Thoracic aorta (tissue), 2 donors: ENCODE measurements at regions not wholly inside any gene's neighbourhood (a gene's known extent, or its start where the extent isn't known, plus 50 kb on each side); places are given as distances from the start of the nearest gene placed in this dataset.

Source experiments
- ATAC-seq: fragments of 150-250 bp; one replicate; pipeline ENCODE4 v1.8.0; 2017; ENCODE audit warnings: low read depth; ENCODE audit not compliant: insufficient number of reproducible peaks, low FRiP score
- DNase-seq: peaks from one replicate; pipeline ENCODE4 v3.0.0-alpha.2; 2020; ENCODE audit warnings: low spot score
- H3K27ac ChIP-seq, 2 donors: fragments of 200-600 bp; sonication (generic); 1 replicate in 1 of 2; 2 replicates in 1 of 2; pipeline ENCODE4 v1.5.1; 2016; ENCODE audit warnings: mild to moderate bottlenecking in 2 of 2, moderate library complexity in 2 of 2
- H3K27me3 ChIP-seq: fragments of 200-600 bp; sonication (generic); replicated peaks from 2 replicates; pipeline ENCODE4 v1.6.0; 2016; ENCODE audit warnings: mild to moderate bottlenecking; ENCODE audit not compliant: insufficient read depth
- H3K36me3 ChIP-seq: fragments of 200-600 bp; sonication (generic); one replicate; pipeline ENCODE4 v1.5.1; 2016
- H3K4me1 ChIP-seq, 2 donors: fragments of 200-600 bp; sonication (generic); 1 replicate in 1 of 2; 2 replicates in 1 of 2; pipeline versions ENCODE4 v1.5.1 to v1.6.0; 2016; ENCODE audit warnings: low read depth in 2 of 2, mild to moderate bottlenecking in 1 of 2; ENCODE audit not compliant: control insufficient read depth in 1 of 2
- H3K4me3 ChIP-seq: fragments of 200-600 bp; sonication (generic); 2 replicates; pipeline ENCODE4 v1.5.1; 2016; ENCODE audit warnings: mild to moderate bottlenecking
- H3K9me3 ChIP-seq: fragments of 200-600 bp; sonication (generic); 2 replicates; pipeline ENCODE4 v1.5.1; 2016
- TF ChIP-seq, protein P1 (sequence below): fragments of 200-600 bp; sonication (generic); IDR thresholded peaks from one replicate; pipeline ENCODE4 v1.5.1; 2019; ENCODE audit warnings: antibody characterized with exemption

- no peaks in the 10 kb centered on the region for H3K4me1 ChIP-seq
- H3K27me3 ChIP-seq = no peaks in the 10 kb centered on the region
- ATAC-seq (no peak), DNase-seq (no peak)
- H3K36me3 ChIP-seq = no peaks in the 10 kb centered on the region
- no peaks in the 10 kb centered on the region for H3K9me3 ChIP-seq
- TF ChIP-seq, protein P1, sequence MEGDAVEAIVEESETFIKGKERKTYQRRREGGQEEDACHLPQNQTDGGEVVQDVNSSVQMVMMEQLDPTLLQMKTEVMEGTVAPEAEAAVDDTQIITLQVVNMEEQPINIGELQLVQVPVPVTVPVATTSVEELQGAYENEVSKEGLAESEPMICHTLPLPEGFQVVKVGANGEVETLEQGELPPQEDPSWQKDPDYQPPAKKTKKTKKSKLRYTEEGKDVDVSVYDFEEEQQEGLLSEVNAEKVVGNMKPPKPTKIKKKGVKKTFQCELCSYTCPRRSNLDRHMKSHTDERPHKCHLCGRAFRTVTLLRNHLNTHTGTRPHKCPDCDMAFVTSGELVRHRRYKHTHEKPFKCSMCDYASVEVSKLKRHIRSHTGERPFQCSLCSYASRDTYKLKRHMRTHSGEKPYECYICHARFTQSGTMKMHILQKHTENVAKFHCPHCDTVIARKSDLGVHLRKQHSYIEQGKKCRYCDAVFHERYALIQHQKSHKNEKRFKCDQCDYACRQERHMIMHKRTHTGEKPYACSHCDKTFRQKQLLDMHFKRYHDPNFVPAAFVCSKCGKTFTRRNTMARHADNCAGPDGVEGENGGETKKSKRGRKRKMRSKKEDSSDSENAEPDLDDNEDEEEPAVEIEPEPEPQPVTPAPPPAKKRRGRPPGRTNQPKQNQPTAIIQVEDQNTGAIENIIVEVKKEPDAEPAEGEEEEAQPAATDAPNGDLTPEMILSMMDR = no peak
- no peak overlapping the region for H3K27ac ChIP-seq
- no peak overlapping the region for H3K4me3 ChIP-seq
Observed at GRCh38 chr5:6228257-6229250, 149.8 kb downstream of the MED10 start.

DNA sequence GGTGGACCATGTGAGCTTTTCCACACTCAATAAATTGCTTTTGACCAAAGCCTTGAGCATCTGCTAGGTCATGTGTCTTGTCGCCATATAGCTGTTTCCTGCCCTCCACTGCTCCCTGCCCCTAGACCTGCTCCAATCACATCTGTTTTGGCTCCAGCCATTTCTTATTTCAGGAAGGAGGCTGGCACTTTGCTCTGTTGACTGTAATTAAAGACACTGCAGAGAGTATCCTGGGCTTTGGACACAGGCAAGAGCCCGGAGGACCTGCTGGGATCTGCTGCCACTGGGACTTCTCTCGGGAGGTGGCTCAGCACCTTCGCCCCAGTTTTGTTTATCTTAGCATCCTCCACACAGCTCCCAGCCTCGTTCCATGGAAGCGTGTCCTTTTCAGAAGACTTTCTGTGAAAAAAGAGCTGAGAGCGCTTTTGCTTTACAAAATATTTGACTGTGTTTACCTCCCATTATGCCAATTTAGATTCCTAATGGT, 153.2 kb downstream of the MED10 start:
- no peak overlapping the region for H3K27ac ChIP-seq
- H3K4me3 ChIP-seq = no peak overlapping the region
- TF ChIP-seq, protein P1 = no peak
- no peaks in the 10 kb centered on the region for H3K36me3 ChIP-seq
- H3K4me1 ChIP-seq = no peaks in the 10 kb centered on the region
- no peaks in the 10 kb centered on the region for H3K27me3 ChIP-seq
- H3K9me3 ChIP-seq = no peaks in the 10 kb centered on the region
- ATAC-seq (no peak), DNase-seq (no peak)

GRCh38 chr5:6224406-6224805, 153.9 kb downstream of the MED10 start:
- TF ChIP-seq, protein P1 = no peak
- no peak for ATAC-seq
- no peak for DNase-seq
- Histone ChIP-seq H3K36me3 (no peaks in the 10 kb centered on the region), H3K9me3 (no peaks in the 10 kb centered on the region), H3K27me3 (no peaks in the 10 kb centered on the region), H3K4me1 (no peaks in the 10 kb centered on the region), H3K4me3 (no peak overlapping the region), H3K27ac (no peak overlapping the region)

DNA sequence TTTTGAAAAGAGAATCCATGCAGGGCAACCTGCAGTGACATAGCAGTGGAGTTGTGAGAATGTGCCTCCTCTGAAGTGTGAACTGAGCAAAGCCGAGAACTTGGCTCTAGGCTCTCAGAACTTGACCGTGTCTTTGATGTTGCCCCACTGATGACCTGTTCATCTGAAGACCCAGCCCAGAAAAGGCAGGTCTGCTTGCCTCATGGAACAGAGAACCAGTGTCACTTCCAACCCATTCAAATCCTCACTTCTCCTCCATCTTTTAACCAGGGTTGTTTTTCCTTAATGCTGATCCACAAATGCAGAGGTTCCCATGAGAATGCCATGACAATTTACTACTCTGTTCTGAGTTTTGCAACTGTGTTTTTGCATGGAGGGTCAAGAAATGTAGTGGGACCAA, 155.4 kb downstream of the MED10 start:
- Histone ChIP-seq H3K4me3 (no peak overlapping the region), H3K36me3 (no peaks in the 10 kb centered on the region), H3K4me1 (no peaks in the 10 kb centered on the region), H3K27ac (no peak overlapping the region), H3K27me3 (no peaks in the 10 kb centered on the region), H3K9me3 (no peaks in the 10 kb centered on the region)
- TF ChIP-seq, protein P1 = no peak
- ATAC-seq (no peak), DNase-seq (no peak)

DNA sequence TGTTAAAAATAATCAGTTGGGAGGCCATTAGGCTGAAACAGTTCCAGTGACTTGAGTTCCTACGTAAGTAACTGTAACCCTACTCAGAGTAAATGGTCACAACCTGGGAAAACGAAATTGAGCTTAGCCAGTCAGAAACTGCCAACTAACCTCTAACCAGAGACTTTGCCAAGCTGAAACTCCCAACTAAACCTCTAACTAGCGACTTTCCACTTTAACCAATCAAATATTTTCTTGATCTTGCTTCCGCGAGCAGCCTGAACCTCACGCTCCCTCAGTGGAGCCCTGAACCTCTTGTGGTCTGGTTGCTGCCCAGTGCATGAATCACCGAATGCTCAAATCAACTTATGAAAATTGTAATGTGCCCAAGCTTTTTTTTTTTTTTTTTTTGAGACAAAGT, 156.2 kb downstream of the MED10 start:
- ATAC-seq = no peak
- TF ChIP-seq, protein P1 = no peak
- no peak for DNase-seq
- Histone ChIP-seq H3K4me3 (no peak overlapping the region), H3K4me1 (no peaks in the 10 kb centered on the region), H3K36me3 (no peaks in the 10 kb centered on the region), H3K9me3 (no peaks in the 10 kb centered on the region), H3K27ac (no peak overlapping the region), H3K27me3 (no peaks in the 10 kb centered on the region)
